IMR-90 (cell line): ENCODE measurements at regions not wholly inside any gene's neighbourhood (a gene's known extent, or its start where the extent isn't known, plus 50 kb on each side); places are given as distances from the start of the nearest gene placed in this dataset.

ENCODE experiments used
- ATAC-seq: fragments of 200-7000 bp; cut with Tn5 transposase; 2 replicates; pipeline ENCODE4 v1.9.1; 2020; ENCODE audit warnings: low read depth, mild to moderate bottlenecking, moderate library complexity
- BruUV-seq: library from RNA; stranded (reverse); fragments of 400-500 nt; replicated peaks from 2 replicates; lab custom pipeline; 2021; lab: Mats Ljungman, UMichigan
- CTCF ChIA-PET: fragments of 300-600 bp; formaldehyde crosslinking; extraction: SDS; loops from one replicate; lab custom pipeline; 2021; ENCODE audit warnings: antibody characterized with exemption; lab: Yijun Ruan, JAX
- POLR2A ChIA-PET: fragments of 300-600 bp; sonication (Branson Sonifier 250); formaldehyde crosslinking; loops from one replicate; lab custom pipeline; 2022; ENCODE audit warnings: antibody characterized with exemption; ENCODE audit not compliant: unreplicated experiment; lab: Charles Lee
- DNase-seq: peaks from one replicate; pipeline ENCODE4 v3.0.0; 2013
- H2AFZ ChIP-seq: replicated peaks from 2 replicates; pipeline ENCODE3; 2013; ENCODE audit warnings: low read length, mild to moderate bottlenecking; ENCODE audit not compliant: poor library complexity
- H2AK5ac ChIP-seq: 2 replicates; pipeline ENCODE4 v1.6.1; 2013; ENCODE audit warnings: low read depth, low read length, inconsistent platforms
- H2AK9ac ChIP-seq: replicated peaks from 2 replicates; pipeline ENCODE3; 2013; ENCODE audit warnings: mild to moderate bottlenecking, low read depth, low read length, moderate library complexity; ENCODE audit not compliant: poor library complexity
- H2BK120ac ChIP-seq: 2 replicates; pipeline ENCODE4 v1.6.1; 2013; ENCODE audit warnings: low read depth, low read length, inconsistent platforms
- H2BK15ac ChIP-seq: 3 replicates; pipeline ENCODE4 v1.6.1; 2013; ENCODE audit warnings: low read depth, low read length, inconsistent platforms
- H2BK20ac ChIP-seq: 2 replicates; pipeline ENCODE4 v1.6.1; 2013; ENCODE audit warnings: low read depth, mild to moderate bottlenecking, inconsistent platforms, low read length, moderate library complexity
- H2BK5ac ChIP-seq: 2 replicates; pipeline ENCODE4 v1.6.1; 2013; ENCODE audit warnings: mild to moderate bottlenecking, low read depth, low read length, inconsistent platforms; ENCODE audit not compliant: poor library complexity, severe bottlenecking
- H3K14ac ChIP-seq: replicated peaks from 2 replicates; pipeline ENCODE4 v1.6.1; 2013; ENCODE audit warnings: low read depth, low read length, inconsistent platforms
- H3K18ac ChIP-seq: 2 replicates; pipeline ENCODE4 v1.6.1; 2013; ENCODE audit warnings: low read depth, low read length, control low read depth
- H3K23ac ChIP-seq: 2 replicates; pipeline ENCODE4 v1.6.1; 2013; ENCODE audit warnings: low read depth, low read length, inconsistent platforms
- H3K27ac ChIP-seq: 2 replicates; pipeline ENCODE4 v1.5.1; 2013; ENCODE audit warnings: mild to moderate bottlenecking, control low read depth, low read length; ENCODE audit not compliant: insufficient read depth
- H3K27me3 ChIP-seq: 2 replicates; pipeline ENCODE4 v1.6.1; 2013; ENCODE audit warnings: low read length; ENCODE audit not compliant: control insufficient read depth, insufficient read depth
- H3K36me3 ChIP-seq: 2 replicates; pipeline ENCODE4 v1.6.1; 2013; ENCODE audit warnings: low read length, mixed read lengths; ENCODE audit not compliant: control insufficient read depth, insufficient read depth
- H3K4ac ChIP-seq: 2 replicates; pipeline ENCODE4 v1.6.1; 2013; ENCODE audit warnings: low read depth, low read length, inconsistent platforms
- H3K4me1 ChIP-seq: 2 replicates; pipeline ENCODE4 v1.6.1; 2013; ENCODE audit warnings: low read length, mixed read lengths; ENCODE audit not compliant: control insufficient read depth, insufficient read depth
- H3K4me2 ChIP-seq: 2 replicates; pipeline ENCODE4 v1.6.1; 2013; ENCODE audit warnings: low read depth, mild to moderate bottlenecking, control low read depth, low read length, moderate library complexity
- H3K4me3 ChIP-seq: 2 replicates; pipeline ENCODE4 v1.5.1; 2013; ENCODE audit warnings: low read depth, mild to moderate bottlenecking, control low read depth, low read length, moderate library complexity; ENCODE audit not compliant: insufficient read depth
- H3K56ac ChIP-seq: 2 replicates; pipeline ENCODE4 v1.6.1; 2013; ENCODE audit warnings: low read length, inconsistent platforms; ENCODE audit not compliant: insufficient read depth; ENCODE audit errors: extremely low read depth
- H3K79me1 ChIP-seq, 2 experiments: 2 replicates each; pipeline ENCODE4 v1.6.1; 2013; ENCODE audit warnings: low read length in 2 of 2, inconsistent platforms in 1 of 2, low read depth in 1 of 2
- H3K9ac ChIP-seq: 2 replicates; pipeline ENCODE4 v1.6.1; 2013; ENCODE audit warnings: low read depth, low read length, control low read depth
- H3K9me1 ChIP-seq: 2 replicates; pipeline ENCODE4 v1.6.1; 2013; ENCODE audit warnings: low read length, inconsistent platforms; ENCODE audit not compliant: insufficient read depth
- H3K9me3 ChIP-seq: 2 replicates; pipeline ENCODE4 v1.6.1; 2013; ENCODE audit warnings: low read length; ENCODE audit not compliant: control insufficient read depth, insufficient read depth
- H4K20me1 ChIP-seq: 2 replicates; pipeline ENCODE4 v1.6.1; 2013; ENCODE audit warnings: low read length, inconsistent platforms; ENCODE audit not compliant: insufficient read depth
- H4K5ac ChIP-seq: 2 replicates; pipeline ENCODE4 v1.6.1; 2013; ENCODE audit warnings: mild to moderate bottlenecking, low read depth, low read length, control low read depth
- H4K8ac ChIP-seq, 2 experiments: 2 replicates each; pipeline ENCODE4 v1.6.1; 2013; ENCODE audit warnings: low read depth in 2 of 2, low read length in 2 of 2, control low read depth in 1 of 2, inconsistent platforms in 1 of 2
- H4K91ac ChIP-seq: 2 replicates; pipeline ENCODE4 v1.6.1; 2013; ENCODE audit warnings: low read depth, low read length, inconsistent platforms; ENCODE audit not compliant: insufficient read depth
- CEBPB ChIP-seq: IDR thresholded peaks from 2 replicates; pipeline ENCODE4 v1.6.1; 2012; ENCODE audit warnings: low read depth, low read length, improper control_type of control experiment
- CHD1 ChIP-seq: IDR thresholded peaks from 2 replicates; pipeline ENCODE4 v1.6.1; 2012; ENCODE audit warnings: low read depth, low read length, improper control_type of control experiment
- FOS ChIP-seq: fragments of 150-350 bp; IDR thresholded peaks from 2 replicates; pipeline ENCODE4 v1.6.1; 2016; ENCODE audit warnings: low read depth, low read length
- MAFK ChIP-seq: IDR thresholded peaks from 2 replicates; pipeline ENCODE4 v1.6.1; 2012; ENCODE audit warnings: low read depth, low read length, improper control_type of control experiment
- NFE2L2 ChIP-seq: fragments of 150-350 bp; IDR thresholded peaks from 2 replicates; pipeline ENCODE4 v1.6.1; 2016; ENCODE audit warnings: low read depth, mild to moderate bottlenecking, low read length
- POLR2A ChIP-seq: IDR thresholded peaks from 2 replicates; pipeline ENCODE4 v1.6.1; 2012; ENCODE audit warnings: mild to moderate bottlenecking, low read depth, low read length
- RAD21 ChIP-seq: IDR thresholded peaks from 2 replicates; pipeline ENCODE4 v1.6.1; 2012; ENCODE audit warnings: low read length, improper control_type of control experiment
- RFX5 ChIP-seq: IDR thresholded peaks from 2 replicates; pipeline ENCODE4 v1.8.0; 2012; ENCODE audit warnings: low read depth, mild to moderate bottlenecking, low read length, moderate library complexity
- WGBS, 2 experiments: methylation state at CpG; one replicate each; pipeline versions ENCODE4 v1.1.5 to v1.1.7; 2013; ENCODE audit warnings: missing lambda C conversion rate in 2 of 2; ENCODE audit not compliant: insufficient read length in 1 of 2; ENCODE audit errors: extremely low coverage in 2 of 2; 5-methylcytosine and 5-hydroxymethylcytosine counted together
- dilution Hi-C: fragments of 300-500 bp; cut with HindIII; formaldehyde crosslinking; loops from one replicate; pipeline ENCODE4 v1.14.3; 2018; ENCODE audit warnings: low sequenced_read_pairs; ENCODE audit not compliant: unreplicated experiment
- in situ Hi-C: fragments of 300-500 bp; cut with MboI; formaldehyde crosslinking; loops from 3 replicates; pipeline ENCODE4 v1.14.3; 2019; ENCODE audit warnings: low sequenced_read_pairs, inconsistent platforms, mixed read lengths
- intact Hi-C: fragments of 100-400 bp; cut with micrococcal nuclease; formaldehyde crosslinking; loops from 2 replicates; pipeline ENCODE4 v1.10.0; 2022
- TF ChIP-seq, protein P1 (sequence below): conservative IDR thresholded peaks from 2 replicates; pipeline ENCODE4 v1.5.1; 2012; ENCODE audit warnings: mild to moderate bottlenecking, low read depth, low read length, improper control_type of control experiment

DNA sequence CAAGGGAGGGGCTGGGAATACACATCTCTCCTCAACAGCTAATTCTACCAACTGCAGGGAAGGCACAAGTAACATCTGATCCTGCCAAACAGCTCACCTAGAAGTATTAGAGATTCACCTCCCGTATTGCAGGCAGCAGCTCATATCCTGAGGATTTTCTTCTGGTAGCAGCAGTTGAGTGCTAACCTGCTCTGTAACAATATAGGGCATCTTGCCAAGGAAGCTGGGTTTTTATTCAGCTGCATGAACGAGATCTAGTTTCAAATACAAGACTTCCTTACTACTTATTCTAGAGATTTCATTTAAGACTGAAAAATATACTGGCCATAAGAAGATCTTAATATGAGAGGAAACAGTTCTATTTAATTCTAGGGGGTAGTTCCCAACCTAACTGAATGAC lies 261.4 kb upstream of the USP15 start:
- Histone ChIP-seq H3K4ac (no peak overlapping the region), H3K27me3 (no peaks in the 10 kb centered on the region), H2AK9ac (no peak overlapping the region), H4K20me1 (no peaks in the 10 kb centered on the region), H3K4me1 (no peaks in the 10 kb centered on the region), H3K9ac (no peak overlapping the region), H2AFZ (no peak overlapping the region), H4K5ac (no peak overlapping the region), H2AK5ac (no peak overlapping the region), H3K18ac (no peak overlapping the region), H3K23ac (no peak overlapping the region), H3K9me1 (no peaks in the 10 kb centered on the region), H4K8ac (no peak overlapping the region), H2BK15ac (no peak overlapping the region), H3K56ac (no peak overlapping the region), H3K27ac (no peak overlapping the region), H3K36me3 (no peaks in the 10 kb centered on the region), H3K4me3 (no peak overlapping the region), H4K91ac (no peak overlapping the region), H2BK120ac (no peak overlapping the region), H3K9me3 (no peaks in the 10 kb centered on the region; the same call in 1 of the 2 replicates), H3K79me1 (no peaks in the 10 kb centered on the region), H3K14ac (no peak overlapping the region), H2BK20ac (no peak overlapping the region), H2BK5ac (no peak overlapping the region), H3K4me2 (no peak overlapping the region)
- no TSS peak for BruUV-seq
- dilution Hi-C loops (no loop called here), in situ Hi-C loops (no loop called here), intact Hi-C loops (loop anchor here (10.0 kb wide), 1 partner anchor 1504 kb away; no protein-coding TSS in a partner anchor)
- ChIA-PET POLR2A (no interaction called here), CTCF (no interaction called here)
- WGBS, 2 experiments, result no CpG with 5 or more reads among the region's 2 CpGs
- ATAC-seq (no peak), DNase-seq (no peak)
- TF ChIP-seq FOS, result no peak
- no peak for TF ChIP-seq RAD21
- TF ChIP-seq CEBPB, result no peak
- no peak for TF ChIP-seq CHD1
- no peak for TF ChIP-seq MAFK
- TF ChIP-seq, protein P1, sequence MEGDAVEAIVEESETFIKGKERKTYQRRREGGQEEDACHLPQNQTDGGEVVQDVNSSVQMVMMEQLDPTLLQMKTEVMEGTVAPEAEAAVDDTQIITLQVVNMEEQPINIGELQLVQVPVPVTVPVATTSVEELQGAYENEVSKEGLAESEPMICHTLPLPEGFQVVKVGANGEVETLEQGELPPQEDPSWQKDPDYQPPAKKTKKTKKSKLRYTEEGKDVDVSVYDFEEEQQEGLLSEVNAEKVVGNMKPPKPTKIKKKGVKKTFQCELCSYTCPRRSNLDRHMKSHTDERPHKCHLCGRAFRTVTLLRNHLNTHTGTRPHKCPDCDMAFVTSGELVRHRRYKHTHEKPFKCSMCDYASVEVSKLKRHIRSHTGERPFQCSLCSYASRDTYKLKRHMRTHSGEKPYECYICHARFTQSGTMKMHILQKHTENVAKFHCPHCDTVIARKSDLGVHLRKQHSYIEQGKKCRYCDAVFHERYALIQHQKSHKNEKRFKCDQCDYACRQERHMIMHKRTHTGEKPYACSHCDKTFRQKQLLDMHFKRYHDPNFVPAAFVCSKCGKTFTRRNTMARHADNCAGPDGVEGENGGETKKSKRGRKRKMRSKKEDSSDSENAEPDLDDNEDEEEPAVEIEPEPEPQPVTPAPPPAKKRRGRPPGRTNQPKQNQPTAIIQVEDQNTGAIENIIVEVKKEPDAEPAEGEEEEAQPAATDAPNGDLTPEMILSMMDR, result no peak
- TF ChIP-seq RFX5, result no peak
- no peak for TF ChIP-seq NFE2L2
- no peak for TF ChIP-seq POLR2A
